Activated CD4-positive, alpha-beta T cell treated with anti-CD3 and anti-CD28 coated beads, Interleukin-2, Interleukin-4, amounts not matched to agents 100 ng/mL and 50 ng/mL, durations not matched to agents 16 hours and 8 hours (primary cell): ENCODE measurements at regions not wholly inside any gene's neighbourhood (a gene's known extent, or its start where the extent isn't known, plus 50 kb on each side); places are given as distances from the start of the nearest gene placed in this dataset.

Source experiments
- DNase-seq: peaks from one replicate; pipeline ENCODE4 v3.0.0-alpha.2; 2020; ENCODE audit warnings: low spot score

DNA sequence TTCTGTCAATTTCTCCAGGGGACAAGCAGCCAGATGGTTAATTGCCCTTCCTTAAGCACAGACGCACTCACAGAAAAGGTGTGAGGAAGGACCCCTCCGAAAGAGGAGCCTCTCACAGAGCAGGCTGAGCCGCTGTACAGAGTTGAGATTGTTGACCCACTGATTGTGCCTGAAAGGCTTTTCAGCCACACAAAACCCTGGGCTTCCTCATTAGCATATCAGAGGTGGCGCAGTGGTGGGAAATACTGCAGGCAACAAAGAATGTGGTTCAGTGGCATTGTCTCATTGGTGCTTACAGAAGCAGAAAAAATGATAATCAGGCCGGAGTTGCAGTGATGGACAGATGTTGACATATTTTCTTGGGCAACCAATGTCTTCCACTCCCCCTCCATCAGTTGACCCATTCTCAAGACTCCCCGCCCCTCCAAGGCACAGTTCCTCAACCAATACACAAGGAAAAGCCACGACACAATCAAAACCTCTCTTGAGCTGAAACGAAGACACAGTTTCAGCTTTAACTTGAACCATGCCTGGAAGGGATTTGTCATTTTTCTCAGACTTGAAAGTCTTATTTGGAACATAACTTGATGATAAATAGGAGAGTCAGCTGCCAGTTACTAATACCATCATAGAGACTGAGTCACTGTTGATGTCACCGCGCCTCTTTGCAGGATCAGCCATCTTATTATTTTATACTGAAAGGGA is 53.1 kb downstream of the ATXN3L start:
- no peak for DNase-seq

DNA sequence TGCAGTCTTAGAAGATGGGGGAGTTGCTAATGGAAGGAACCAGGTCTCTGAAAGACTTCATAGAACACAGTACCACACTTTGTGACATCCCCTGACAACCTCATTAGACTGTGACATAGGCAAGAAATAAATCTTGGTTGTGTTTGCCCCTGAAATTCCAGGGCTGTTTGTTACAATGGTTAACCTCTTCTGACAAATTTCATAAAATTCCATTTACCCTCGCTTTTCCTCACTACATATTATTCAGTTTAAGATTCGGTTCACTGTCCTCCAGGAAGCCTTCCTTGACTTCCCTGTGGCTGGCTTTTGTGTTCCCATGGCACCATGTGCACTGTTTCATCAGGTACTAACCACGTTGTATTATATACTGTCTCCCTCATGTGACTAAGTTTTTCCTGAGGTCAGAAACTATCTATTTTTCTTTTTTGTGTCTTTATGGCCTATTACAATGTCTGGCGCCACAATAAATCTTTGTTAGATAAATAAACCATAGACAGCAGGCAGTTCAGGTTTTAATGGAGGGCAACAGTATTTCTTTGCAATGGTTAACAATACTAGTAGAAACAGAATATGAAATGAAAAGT is 54.2 kb downstream of the ATXN3L start:
- no peak for DNase-seq

DNA sequence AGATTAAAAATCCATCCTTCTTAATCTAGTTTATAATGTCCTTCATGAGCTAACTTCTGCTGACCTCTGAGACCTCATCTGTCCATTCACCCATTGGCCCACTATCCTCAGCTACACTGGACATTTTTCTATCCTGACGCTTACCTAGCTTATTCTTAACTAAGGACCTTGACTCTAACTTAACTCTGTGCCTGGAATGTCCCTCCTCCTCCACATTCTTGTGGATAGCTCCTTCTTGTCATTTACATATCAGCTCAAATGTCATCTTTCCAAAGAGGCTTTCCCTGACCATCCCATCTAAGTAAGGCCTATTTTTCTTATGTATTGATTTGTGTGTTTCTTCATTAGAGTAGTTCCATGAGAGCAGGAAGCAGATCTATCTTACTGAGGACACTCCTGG is 54.7 kb downstream of the ATXN3L start:
- DNase-seq = no peak

DNA sequence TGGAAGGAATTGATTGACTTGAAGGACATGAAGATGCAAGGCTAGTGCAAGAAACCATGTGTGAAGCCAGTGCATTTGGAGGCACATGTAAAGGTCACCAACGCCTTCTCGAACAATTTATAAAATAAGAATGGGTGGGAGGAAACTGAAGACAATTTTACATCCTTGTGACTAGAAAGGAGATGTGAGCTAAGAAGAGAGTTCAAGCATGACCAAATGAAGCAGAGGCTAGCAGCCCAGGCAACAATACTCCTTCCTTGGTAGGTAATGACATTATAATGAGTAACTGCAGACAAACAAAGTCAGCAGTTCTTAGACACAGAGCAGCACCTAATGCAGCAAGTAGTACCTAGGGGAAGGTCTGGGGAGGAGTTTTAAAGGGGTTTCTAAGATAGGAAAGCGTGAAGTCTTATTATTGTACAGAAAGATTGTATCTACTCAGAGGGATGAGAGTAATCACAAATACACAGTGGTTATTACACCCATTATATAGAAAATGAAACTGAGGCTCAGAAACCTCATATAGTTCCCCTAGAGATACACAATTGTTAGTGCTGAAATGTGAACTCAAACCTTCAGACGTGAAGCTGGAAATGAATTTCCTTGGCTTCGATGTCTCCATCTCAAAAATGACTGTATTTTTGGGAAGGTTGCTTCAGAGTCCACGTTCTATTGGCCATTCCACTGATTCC is 56.1 kb downstream of the ATXN3L start:
- no peak for DNase-seq

DNA sequence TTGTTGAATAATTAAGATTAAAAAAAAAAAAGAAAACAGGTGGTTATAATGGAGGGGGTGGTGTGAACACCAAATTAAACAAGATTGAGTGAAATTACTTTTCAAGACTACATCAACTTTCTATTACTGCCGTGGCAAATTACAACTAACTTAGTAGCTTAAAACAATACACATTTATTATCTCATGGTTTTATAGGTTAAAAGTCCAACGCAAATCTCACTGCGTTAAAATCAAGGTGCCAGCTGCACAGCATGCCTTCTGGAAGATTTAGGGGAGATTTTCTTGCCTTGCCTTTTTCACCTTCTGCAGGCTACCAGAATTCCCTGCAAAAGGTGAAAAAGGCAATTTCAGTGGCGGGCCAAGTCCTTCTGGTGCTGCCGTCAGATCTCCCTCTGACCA is 58.5 kb downstream of the ATXN3L start:
- no peak for DNase-seq

DNA sequence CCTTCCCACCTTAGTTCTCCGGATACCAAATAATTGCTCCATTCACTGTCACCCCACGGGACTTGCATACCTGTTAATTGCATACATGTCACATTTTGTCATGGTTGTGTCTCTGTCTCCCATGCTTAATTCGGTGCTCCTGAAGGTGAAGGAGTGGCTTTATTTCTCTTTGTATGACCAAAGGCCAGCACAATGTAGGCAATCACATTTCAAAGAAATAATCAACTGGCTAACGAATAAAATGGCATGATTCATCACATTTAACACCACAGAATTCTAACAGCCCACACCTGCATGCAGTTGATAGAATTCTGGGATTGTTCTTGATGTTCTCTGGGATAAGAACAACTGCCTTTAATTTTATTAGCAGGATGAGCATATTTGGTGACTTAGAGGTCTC is 59.3 kb downstream of the ATXN3L start:
- no peak for DNase-seq

GRCh38 chrX:13258725-13259124 is 61.1 kb downstream of the ATXN3L start:
- no peak for DNase-seq

DNA sequence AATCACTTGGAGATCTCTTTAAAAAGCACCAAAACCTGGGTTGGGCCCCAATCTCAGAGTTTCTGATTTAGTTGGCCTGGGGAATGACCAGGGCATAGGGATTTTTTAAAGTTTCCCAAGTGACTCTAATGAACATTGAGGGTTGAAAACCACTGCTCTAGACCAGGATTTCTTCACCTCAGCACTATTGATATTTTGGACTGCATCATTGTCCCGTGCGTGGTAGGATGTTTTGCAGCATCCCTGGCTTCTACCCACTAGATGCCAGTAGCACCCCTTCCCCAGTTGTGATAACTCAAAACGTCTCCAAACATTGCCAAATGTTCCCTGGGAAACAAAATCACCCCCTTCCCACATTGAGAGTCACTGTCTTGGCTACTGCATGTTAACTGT is 61.8 kb downstream of the ATXN3L start:
- no peak for DNase-seq

- DNase-seq = peak; percentile 7
These were observed 62.4 kb downstream of the ATXN3L start for GRCh38 chrX:13257223-13258051.

DNA sequence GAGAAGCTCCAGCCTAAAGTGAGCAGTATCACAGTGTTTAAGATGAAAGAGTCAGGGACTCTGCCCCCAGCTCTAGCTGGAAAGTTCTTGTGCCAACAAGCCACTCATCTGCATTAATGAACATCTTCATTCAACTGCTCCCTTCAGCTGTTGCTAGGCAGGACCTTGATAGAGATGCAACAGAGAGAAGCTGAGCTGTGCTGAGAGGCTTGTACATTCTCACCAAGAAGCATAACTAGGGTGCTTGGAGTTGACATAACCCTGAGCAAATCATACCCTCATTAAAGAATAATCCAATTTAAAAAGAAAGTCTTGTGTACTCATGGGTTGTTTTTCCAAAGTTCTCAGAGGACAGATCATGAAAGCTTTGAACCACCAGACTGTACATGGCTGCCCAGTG is 63.2 kb downstream of the ATXN3L start:
- DNase-seq = no peak

- DNase-seq = no peak
These were observed 65.0 kb downstream of the ATXN3L start for GRCh38 chrX:13254870-13255269.

GRCh38 chrX:13254076-13254785 is 65.6 kb downstream of the ATXN3L start:
- DNase-seq = no peak

DNA sequence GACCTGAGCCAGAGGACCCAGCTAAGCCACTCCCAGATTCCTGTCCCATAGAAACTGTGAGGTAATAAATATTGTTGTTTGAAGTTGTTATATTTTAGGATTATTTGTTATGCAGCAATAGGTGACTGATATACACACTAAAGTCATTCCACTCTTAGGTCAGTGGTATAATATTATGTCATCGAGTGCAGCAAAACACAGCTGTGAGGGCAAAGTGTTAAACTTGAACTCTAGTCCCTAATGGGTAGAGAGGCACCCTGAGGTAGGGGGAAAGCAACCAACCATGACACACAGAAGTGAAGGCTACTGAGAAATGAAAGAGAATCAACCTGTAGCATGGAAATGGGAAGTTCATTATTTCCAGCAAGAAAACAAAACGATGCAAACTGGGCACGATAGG is 66.6 kb downstream of the ATXN3L start:
- DNase-seq = no peak

DNA sequence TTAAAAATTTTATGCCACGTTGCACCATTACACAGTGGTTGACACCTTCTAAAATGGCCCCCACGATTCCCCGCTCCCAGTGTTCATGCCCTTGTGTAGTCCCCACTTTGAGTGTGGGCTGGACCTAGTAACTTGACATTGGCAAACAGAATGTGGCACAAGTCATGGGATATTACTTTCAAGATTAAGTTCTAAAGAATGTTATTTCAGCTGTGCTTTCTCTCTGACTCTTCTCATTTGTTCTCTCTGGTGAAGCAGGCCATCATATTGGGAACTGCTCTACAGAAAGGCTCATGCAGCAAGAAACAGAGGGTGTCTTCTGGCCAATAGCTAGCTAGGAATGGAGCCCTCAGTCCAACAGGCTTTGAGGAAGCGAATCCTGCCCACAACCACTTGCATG is 67.1 kb downstream of the ATXN3L start:
- DNase-seq = no peak

DNA sequence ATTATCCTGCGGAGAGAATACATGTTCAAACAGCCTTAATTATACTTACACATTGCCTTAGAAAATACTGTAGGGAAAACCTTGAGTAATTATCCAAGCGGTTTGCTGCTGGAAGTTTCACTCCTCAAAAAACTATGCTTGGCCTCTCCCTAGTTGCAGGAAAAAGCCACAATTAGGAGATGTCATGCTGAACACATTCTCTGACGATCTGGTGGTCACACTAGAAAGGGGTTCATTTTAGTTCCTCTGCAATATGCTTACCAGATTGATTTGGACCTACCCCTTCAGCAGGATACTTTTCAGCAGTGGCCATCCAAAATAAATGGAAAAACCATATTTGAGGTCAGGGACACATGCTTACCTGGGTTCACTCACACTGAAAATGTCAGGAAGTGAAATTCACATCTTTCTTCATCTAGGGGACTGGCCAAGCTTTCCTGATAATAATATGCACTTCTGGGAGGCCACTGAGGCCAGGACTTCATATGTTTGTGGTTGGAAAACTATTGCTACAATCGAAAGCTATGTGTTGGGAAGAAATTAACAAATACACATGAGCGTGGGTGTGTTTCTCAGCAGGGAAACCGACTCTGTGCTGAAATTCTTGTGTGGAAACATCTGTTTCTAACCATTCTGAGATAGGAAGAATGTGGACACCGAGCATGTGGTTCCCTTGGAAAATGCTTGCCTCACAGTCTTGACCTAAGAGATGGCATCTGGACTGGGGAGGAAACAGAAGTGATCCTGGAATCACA is 68.8 kb downstream of the ATXN3L start:
- no peak for DNase-seq

- DNase-seq = no peak
These were observed 70.9 kb downstream of the ATXN3L start for GRCh38 chrX:13248867-13249486.

- DNase-seq = no peak
These were observed 80.6 kb downstream of the ATXN3L start for GRCh38 chrX:13239272-13239671.

- no peak for DNase-seq
These were observed 83.9 kb downstream of the ATXN3L start for GRCh38 chrX:13235930-13236329.

GRCh38 chrX:13232484-13232883 is 87.4 kb downstream of the ATXN3L start:
- no peak for DNase-seq

DNA sequence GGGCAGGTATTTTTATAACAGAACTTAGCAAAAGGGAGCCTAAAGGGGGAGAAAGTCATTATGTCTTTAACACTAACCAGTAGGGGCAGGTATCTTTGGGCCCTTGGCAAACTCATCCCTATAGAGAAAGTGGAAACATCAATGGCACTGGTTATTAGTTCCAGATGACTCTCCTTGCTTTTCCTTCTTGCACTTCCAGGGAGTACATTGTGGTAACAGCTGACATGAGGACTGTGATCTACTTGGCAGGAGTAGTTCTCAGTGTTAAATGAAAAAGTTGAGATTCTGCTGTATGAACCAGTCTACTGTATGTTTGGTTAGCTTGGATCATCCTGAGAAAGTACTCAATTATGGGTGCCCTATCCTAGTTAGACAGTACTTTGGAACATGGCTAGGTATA is 93.6 kb downstream of the ATXN3L start:
- DNase-seq = no peak
